ENCODE measurements at regions not wholly inside any gene's neighbourhood (a gene's known extent, or its start where the extent isn't known, plus 50 kb on each side); places are given as distances from the start of the nearest gene placed in this dataset.

DNA sequence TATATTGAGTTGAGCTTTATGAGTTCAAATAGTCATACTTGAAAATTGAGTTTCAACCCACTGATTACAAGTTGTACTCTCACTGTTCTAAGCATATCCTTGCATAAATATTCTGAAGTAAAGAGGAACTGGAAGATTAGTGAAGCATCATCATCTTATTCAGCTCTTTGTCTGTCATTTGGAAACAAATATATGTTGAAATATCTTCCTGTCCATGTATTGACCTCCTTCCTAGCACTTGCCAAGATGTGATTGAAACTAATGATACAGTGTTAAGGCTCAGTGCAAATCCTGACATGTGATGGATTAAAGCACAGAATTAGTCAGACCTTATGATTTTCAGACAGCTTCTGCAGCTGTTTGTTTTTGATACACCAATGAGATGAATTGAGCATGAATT, 434.3 kb downstream of the TBC1D32 start:
- CTCF ChIA-PET, result no interaction called here

DNA sequence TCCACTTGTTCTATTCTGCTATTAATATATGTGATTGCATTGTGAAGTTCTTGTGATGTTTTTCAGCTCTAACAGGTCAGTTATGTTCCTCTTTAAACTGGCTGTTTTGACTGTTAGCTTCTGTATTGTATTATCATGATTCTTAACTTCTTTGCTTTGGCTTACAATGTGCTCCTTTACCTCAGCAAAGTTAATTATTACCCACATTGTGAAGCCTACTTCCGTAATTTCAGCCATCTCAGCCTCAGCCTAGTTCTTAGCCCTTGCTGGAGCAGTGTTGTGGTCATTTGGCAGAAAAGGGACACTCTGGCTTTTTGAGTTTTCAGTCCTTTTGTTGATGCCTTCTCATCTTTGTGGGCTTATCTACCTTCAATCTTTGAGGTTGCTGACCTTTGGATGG, 440.2 kb downstream of the TBC1D32 start:
- H3K27me3 ChIP-seq (replicated peaks; ENCODE audit: insufficient read depth, low read depth, low read length, poor library complexity), result no peaks in the 10 kb centered on the region
- no TSS peak for BruUV-seq (replicated peaks)
- no peaks in the 10 kb centered on the region for H3K36me3 ChIP-seq (ENCODE audit: insufficient read depth, low read length, poor library complexity, severe bottlenecking)
- no peak overlapping the region for H3K27ac ChIP-seq (ENCODE audit: low read depth, low read length, poor library complexity, severe bottlenecking)
- TF ChIP-seq EZH2 (IDR thresholded peaks at IDR 0.05; ENCODE audit: borderline replicate concordance, low read depth, low read length, poor library complexity, severe bottlenecking), result no peak
- TF ChIP-seq, protein P1, sequence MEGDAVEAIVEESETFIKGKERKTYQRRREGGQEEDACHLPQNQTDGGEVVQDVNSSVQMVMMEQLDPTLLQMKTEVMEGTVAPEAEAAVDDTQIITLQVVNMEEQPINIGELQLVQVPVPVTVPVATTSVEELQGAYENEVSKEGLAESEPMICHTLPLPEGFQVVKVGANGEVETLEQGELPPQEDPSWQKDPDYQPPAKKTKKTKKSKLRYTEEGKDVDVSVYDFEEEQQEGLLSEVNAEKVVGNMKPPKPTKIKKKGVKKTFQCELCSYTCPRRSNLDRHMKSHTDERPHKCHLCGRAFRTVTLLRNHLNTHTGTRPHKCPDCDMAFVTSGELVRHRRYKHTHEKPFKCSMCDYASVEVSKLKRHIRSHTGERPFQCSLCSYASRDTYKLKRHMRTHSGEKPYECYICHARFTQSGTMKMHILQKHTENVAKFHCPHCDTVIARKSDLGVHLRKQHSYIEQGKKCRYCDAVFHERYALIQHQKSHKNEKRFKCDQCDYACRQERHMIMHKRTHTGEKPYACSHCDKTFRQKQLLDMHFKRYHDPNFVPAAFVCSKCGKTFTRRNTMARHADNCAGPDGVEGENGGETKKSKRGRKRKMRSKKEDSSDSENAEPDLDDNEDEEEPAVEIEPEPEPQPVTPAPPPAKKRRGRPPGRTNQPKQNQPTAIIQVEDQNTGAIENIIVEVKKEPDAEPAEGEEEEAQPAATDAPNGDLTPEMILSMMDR (conservative IDR thresholded peaks at IDR 0.05; ENCODE audit: low read depth, low read length), result no peak
- no peak for DNase-seq (ENCODE audit: low spot score)
- no peak overlapping the region for H3K4me3 ChIP-seq (ENCODE audit: low read depth, low read length, poor library complexity, severe bottlenecking)
- H3K9me3 ChIP-seq (ENCODE audit: low read depth, low read length, poor library complexity, severe bottlenecking), result no peaks in the 10 kb centered on the region
- intact Hi-C loops (cut with micrococcal nuclease; ENCODE audit: unreplicated experiment), result no loop called here
- no peaks in the 10 kb centered on the region for H3K4me1 ChIP-seq (ENCODE audit: insufficient read depth, low read length, poor library complexity, severe bottlenecking)
- ChIA-PET POLR2A (ENCODE audit: low non-redundant PET) (no interaction called here), CTCF (no interaction called here)

More for the DNA sequence above, 434.3 kb downstream of the TBC1D32 start:
- H3K9me3 ChIP-seq (ENCODE audit: low read depth, low read length, poor library complexity, severe bottlenecking), result no peaks in the 10 kb centered on the region
- H3K4me1 ChIP-seq (ENCODE audit: insufficient read depth, low read length, poor library complexity, severe bottlenecking), result no peaks in the 10 kb centered on the region
- no peaks in the 10 kb centered on the region for H3K36me3 ChIP-seq (ENCODE audit: insufficient read depth, low read length, poor library complexity, severe bottlenecking)
- no TSS peak for BruUV-seq (replicated peaks)
- DNase-seq (ENCODE audit: low spot score), result no peak
- H3K27me3 ChIP-seq (replicated peaks; ENCODE audit: insufficient read depth, low read depth, low read length, poor library complexity), result no peaks in the 10 kb centered on the region
- TF ChIP-seq EZH2 (IDR thresholded peaks at IDR 0.05; ENCODE audit: borderline replicate concordance, low read depth, low read length, poor library complexity, severe bottlenecking), result no peak
- TF ChIP-seq, protein P1 (conservative IDR thresholded peaks at IDR 0.05; ENCODE audit: low read depth, low read length), result no peak
- no peak overlapping the region for H3K27ac ChIP-seq (ENCODE audit: low read depth, low read length, poor library complexity, severe bottlenecking)
- POLR2A ChIA-PET (ENCODE audit: low non-redundant PET), result no interaction called here
- no peak overlapping the region for H3K4me3 ChIP-seq (ENCODE audit: low read depth, low read length, poor library complexity, severe bottlenecking)
- intact Hi-C loops (cut with micrococcal nuclease; ENCODE audit: unreplicated experiment), result no loop called here

DNA sequence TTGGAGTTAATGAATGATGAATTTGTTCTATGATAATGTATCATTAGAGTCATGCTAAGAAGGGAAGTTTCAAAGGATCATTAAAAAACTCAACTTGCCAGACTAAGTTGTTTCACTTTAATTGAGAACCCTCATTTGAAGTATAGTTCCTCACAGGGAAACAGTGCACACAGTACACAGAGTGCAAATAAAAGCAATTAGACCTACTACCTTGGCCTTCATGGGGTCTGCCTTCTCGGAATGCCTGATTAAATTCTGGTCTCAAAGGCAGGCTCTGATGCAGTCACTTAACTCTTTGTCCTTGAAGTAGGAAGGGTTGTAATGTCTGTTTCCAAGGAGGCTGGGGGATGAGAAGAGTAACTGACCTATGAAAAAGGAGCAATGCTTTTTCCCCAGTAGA, 457.3 kb downstream of the TBC1D32 start:
- no peak overlapping the region for H3K27ac ChIP-seq (ENCODE audit: low read depth, low read length, poor library complexity, severe bottlenecking)
- no peaks in the 10 kb centered on the region for H3K4me1 ChIP-seq (ENCODE audit: insufficient read depth, low read length, poor library complexity, severe bottlenecking)
- ChIA-PET POLR2A (ENCODE audit: low non-redundant PET) (no interaction called here), CTCF (no interaction called here)
- H3K27me3 ChIP-seq (replicated peaks; ENCODE audit: insufficient read depth, low read depth, low read length, poor library complexity), result no peaks in the 10 kb centered on the region
- DNase-seq (ENCODE audit: low spot score), result no peak
- no TSS peak for BruUV-seq (replicated peaks)
- no peaks in the 10 kb centered on the region for H3K9me3 ChIP-seq (ENCODE audit: low read depth, low read length, poor library complexity, severe bottlenecking)
- intact Hi-C loops (cut with micrococcal nuclease; ENCODE audit: unreplicated experiment), result no loop called here
- no peaks in the 10 kb centered on the region for H3K36me3 ChIP-seq (ENCODE audit: insufficient read depth, low read length, poor library complexity, severe bottlenecking)
- H3K4me3 ChIP-seq (ENCODE audit: low read depth, low read length, poor library complexity, severe bottlenecking), result no peak overlapping the region
- TF ChIP-seq, protein P1 (conservative IDR thresholded peaks at IDR 0.05; ENCODE audit: low read depth, low read length), result no peak
- TF ChIP-seq EZH2 (IDR thresholded peaks at IDR 0.05; ENCODE audit: borderline replicate concordance, low read depth, low read length, poor library complexity, severe bottlenecking), result no peak
